AG09309 (cell line): ENCODE measurements at regions not wholly inside any gene's neighbourhood (a gene's known extent, or its start where the extent isn't known, plus 50 kb on each side); places are given as distances from the start of the nearest gene placed in this dataset.
A peak's percentile ranks its signal among the peaks of the same experiment; 100 is the strongest.

ENCODE experiments used
- DNase-seq: peaks from one replicate; pipeline ENCODE4 v3.0.0-alpha.2; 2010; ENCODE audit warnings: low read depth
- H3K4me3 ChIP-seq: 2 replicates; pipeline ENCODE4 v1.5.1; 2011; ENCODE audit warnings: mild to moderate bottlenecking, low read depth, low read length, moderate library complexity; ENCODE audit not compliant: control insufficient read depth
- TF ChIP-seq, protein P1 (sequence below): IDR thresholded peaks from 2 replicates; pipeline ENCODE4 v1.5.1; 2011; ENCODE audit warnings: mild to moderate bottlenecking, low read depth, low read length, inconsistent platforms; ENCODE audit not compliant: insufficient read depth, control insufficient read depth; ENCODE audit errors: missing control alignments

DNA sequence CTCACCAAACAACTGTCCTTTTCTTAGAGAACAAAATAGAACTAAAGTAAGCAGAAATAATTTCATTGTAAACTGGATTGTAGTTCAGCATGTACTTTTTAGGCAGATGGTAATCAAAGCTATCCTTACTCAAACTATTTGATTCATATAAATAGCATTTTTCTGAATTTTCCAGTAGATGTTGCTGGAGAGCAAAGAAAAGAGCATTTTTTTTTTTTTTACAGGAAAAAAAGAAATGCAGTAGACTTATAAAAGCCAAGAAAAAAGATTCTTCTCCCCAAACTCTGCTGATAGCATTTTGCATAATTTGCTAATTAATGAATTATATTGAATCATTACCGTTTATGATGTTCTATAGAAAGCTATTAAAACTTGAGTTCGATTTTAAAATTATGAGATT, 715.3 kb upstream of the WWC1 start:
- H3K4me3 ChIP-seq: no peak overlapping the region
- TF ChIP-seq, protein P1, sequence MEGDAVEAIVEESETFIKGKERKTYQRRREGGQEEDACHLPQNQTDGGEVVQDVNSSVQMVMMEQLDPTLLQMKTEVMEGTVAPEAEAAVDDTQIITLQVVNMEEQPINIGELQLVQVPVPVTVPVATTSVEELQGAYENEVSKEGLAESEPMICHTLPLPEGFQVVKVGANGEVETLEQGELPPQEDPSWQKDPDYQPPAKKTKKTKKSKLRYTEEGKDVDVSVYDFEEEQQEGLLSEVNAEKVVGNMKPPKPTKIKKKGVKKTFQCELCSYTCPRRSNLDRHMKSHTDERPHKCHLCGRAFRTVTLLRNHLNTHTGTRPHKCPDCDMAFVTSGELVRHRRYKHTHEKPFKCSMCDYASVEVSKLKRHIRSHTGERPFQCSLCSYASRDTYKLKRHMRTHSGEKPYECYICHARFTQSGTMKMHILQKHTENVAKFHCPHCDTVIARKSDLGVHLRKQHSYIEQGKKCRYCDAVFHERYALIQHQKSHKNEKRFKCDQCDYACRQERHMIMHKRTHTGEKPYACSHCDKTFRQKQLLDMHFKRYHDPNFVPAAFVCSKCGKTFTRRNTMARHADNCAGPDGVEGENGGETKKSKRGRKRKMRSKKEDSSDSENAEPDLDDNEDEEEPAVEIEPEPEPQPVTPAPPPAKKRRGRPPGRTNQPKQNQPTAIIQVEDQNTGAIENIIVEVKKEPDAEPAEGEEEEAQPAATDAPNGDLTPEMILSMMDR: peak; percentile 30
- DNase-seq: no peak

DNA sequence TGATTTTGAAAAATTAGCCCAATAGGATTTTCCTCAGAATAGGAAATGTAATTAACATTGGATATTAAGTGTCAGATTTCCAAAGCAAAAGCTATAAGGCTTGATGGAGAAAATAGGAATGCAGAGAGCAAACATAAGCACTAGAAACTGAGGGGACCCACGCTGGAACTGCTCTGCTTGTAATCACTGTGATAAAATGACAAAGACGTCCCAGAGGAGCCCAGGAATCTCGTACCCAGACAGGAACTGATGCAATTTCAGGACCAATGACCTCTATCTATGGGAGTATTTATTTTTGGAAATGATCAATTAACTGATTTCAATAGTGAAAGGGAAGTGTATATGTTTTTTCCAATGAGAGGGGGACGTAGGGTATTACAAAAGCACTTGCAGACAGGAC, 714.5 kb upstream of the WWC1 start:
- no peak overlapping the region for H3K4me3 ChIP-seq
- TF ChIP-seq, protein P1: no peak
- DNase-seq: no peak

DNA sequence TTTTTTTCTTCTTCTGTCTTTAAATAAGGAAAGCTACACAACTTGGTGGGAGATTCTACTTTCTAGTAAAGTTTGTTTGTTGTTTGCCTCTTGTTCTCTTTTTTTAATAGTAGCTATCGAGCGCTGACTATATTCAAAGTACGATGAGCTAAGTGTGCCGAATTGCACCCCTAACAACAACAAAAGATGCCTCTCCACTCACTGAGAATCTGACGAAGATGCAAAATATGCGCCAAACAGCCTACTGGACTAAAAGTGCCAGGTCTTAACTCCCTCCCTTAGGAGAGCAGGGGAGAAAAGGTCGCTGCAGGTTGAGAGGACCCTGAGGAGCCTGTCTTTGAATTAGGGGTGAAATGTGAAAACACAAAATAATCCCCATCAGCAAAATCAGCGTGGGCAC, 713.8 kb upstream of the WWC1 start:
- TF ChIP-seq, protein P1: no peak
- H3K4me3 ChIP-seq: no peak overlapping the region
- no peak for DNase-seq

DNA sequence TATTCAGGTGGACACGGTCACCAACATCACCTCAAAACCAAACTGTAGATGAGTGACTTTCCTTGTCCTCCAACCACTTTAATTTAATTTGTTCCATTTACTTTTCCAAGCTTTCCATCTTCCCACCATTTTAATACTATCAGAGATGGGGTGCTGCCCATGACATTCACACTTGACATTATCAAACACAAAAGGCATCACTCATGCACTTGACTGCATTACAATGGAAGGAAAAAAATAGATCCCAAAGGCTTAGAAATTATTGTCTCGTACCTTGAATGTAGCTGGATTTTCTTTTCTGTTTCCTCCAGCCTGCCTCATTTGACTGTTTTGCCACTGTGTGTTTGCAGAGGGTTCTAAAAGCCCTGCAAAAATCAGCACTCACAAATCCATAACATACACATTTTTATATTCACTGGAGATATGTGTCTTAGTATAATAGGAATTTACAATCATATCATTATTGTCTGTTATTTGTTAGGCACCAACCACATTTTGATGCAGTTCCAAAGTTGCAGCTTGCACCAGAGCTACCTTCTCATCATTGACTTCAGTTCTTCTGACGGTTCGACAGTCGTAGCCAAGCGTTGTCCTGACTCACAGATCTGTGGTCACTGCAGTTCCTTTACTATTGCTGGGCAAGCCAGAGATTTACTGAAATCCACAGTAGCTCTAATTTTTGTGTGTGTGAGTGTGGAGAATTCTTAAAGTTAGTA, 712.3 kb upstream of the WWC1 start:
- TF ChIP-seq, protein P1: no peak
- H3K4me3 ChIP-seq: no peak overlapping the region
- peak; percentile 89 for DNase-seq

DNA sequence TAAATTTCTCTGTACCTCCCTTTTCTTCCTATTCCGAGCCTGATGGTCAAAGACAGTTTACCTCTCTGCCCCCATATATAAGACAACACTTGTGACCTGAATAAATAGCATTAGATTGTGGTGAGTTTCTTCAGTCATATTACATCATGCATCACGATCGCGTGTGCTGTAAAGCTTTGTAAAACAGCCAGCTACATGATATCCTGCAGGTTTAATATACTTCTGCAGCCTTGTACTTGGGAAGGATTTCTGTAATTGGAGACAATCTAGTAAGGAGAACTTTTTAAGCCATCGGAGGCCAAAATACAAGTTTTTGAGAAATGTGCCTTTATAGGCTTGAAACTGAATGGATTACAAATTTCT, 711.8 kb upstream of the WWC1 start:
- TF ChIP-seq, protein P1: no peak
- peak; percentile 69 for DNase-seq

DNA sequence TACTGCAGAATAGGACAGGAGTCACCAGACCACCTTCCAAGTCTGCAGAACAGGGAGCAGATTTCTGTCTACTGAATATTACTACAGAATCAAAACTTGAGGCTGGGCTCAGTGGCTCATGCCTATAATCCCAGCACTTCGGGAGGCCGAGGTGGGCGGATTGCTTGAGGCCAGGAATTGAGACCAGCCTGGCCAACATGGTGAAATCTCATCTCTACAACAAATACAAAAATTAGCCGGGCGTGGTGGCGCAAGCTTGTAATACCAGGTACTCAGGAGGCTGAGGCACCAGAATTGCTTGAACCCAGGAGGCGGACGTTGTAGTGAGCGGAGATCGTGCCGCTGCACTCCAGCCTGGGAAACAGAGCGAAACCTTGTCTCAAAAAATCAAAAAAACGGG, 710.8 kb upstream of the WWC1 start:
- no peak overlapping the region for H3K4me3 ChIP-seq
- TF ChIP-seq, protein P1: no peak
- DNase-seq: no peak

More for the DNA sequence above, 711.8 kb upstream of the WWC1 start:
- no peak overlapping the region for H3K4me3 ChIP-seq
